ENCODE measurements at regions not wholly inside any gene's neighbourhood (a gene's known extent, or its start where the extent isn't known, plus 50 kb on each side); places are given as distances from the start of the nearest gene placed in this dataset.
"Not testable (repeated sequence)": the region's sequence is repeated elsewhere in the genome, so short reads cannot be mapped to it uniquely, and the experiment has no call there.

DNA sequence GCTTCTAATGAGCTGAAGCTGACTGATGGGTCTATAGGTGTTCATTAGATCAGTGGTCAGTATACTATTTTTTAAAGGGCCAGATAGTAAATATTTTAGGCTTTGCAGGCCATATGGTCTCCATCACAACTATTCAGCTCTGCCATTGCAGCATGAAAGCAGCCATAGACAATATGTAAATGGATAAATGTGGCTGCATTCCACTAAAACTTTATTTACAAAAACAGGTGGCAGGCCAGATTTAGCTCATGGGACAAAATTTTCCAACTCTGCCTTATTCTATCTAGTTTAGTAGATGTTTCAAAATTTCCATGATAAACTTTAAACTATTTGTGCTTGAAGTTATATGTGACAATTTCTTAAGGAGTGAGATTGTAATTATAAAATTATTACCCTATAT is 339.3 kb downstream of the ABCC12 start (continued):
- TF ChIP-seq SMAD9 (CRISPR knock-in tag; IDR thresholded peaks at IDR 0.05) (no peak), NR1H2 (CRISPR knock-in tag; IDR thresholded peaks at IDR 0.05; ENCODE audit: borderline replicate concordance, low read depth) (no peak), ZNF337 (CRISPR knock-in tag; IDR thresholded peaks at IDR 0.05; ENCODE audit: borderline replicate concordance, low read depth) (no peak), SNRNP70 (IDR thresholded peaks at IDR 0.05; ENCODE audit: low read depth, low read length) (no peak), ZC3H4 (CRISPR knock-in tag; IDR thresholded peaks at IDR 0.05; ENCODE audit: borderline replicate concordance) (no peak)
- TF ChIP-seq, protein P1, sequence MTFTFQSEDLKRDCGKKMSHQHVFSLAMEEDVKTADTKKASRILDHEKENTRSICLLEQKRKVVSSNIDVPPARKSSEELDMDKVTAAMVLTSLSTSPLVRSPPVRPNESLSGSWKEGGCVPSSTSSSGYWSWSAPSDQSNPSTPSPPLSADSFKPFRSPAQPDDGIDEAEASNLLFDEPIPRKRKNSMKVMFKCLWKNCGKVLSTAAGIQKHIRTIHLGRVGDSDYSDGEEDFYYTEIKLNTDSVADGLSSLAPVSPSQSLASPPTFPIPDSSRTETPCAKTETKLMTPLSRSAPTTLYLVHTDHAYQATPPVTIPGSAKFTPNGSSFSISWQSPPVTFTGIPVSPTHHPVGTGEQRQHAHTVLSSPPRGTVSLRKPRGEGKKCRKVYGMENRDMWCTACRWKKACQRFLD (CRISPR knock-in tag; IDR thresholded peaks at IDR 0.05; ENCODE audit: borderline replicate concordance), result no peak

DNA sequence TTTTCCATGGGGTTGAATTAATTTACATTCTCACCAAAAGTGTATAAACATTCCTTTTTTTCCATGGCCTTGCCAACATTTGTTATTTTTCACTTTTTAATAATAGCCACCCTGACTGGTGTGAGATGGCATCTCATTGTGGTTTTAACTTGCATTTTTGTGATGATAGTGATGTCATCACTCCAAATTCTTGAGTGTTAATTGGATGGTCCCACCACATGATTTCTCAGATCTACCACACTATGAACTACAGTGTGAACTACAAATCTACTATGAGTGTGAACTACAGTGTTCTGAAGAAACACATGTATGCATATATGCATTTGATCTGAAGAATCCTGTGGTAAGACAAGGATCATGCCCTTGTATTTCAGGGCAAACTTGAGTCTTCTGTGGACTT is 340.1 kb downstream of the ABCC12 start:
- no peak overlapping the region for H3K4me3 ChIP-seq (replicated peaks in 1 of 3; ENCODE audit: insufficient read depth in 1 of 3, low read depth in 2 of 3, low read length in 3 of 3)
- ChIA-PET POLR2A (no interaction called here), CTCF (ENCODE audit: low intra/inter-chr PET ratio, low total read pairs) (no interaction called here)
- ATAC-seq (no peak), DNase-seq (ENCODE audit: low spot score) (no peak), FAIRE-seq (no peak)
- H2AFZ ChIP-seq (ENCODE audit: low read length), result no peak overlapping the region
- BruUV-seq (replicated peaks), result no TSS peak
- in situ Hi-C loops (cut with HindIII; ENCODE audit: extremely low pct_ligation_motif_present, low pct_unique_long_range_greater_than_20kb), result no loop called here
- intact Hi-C loops (cut with micrococcal nuclease; ENCODE audit: unreplicated experiment), result no loop called here
- peak; percentile 74 for TF ChIP-seq ATF7 (IDR thresholded peaks at IDR 0.05)
- no peak for TF ChIP-seq ATF7 (CRISPR knock-in tag; IDR thresholded peaks at IDR 0.05)
- TF ChIP-seq, protein P2, sequence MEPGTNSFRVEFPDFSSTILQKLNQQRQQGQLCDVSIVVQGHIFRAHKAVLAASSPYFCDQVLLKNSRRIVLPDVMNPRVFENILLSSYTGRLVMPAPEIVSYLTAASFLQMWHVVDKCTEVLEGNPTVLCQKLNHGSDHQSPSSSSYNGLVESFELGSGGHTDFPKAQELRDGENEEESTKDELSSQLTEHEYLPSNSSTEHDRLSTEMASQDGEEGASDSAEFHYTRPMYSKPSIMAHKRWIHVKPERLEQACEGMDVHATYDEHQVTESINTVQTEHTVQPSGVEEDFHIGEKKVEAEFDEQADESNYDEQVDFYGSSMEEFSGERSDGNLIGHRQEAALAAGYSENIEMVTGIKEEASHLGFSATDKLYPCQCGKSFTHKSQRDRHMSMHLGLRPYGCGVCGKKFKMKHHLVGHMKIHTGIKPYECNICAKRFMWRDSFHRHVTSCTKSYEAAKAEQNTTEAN (CRISPR knock-in tag; conservative IDR thresholded peaks at IDR 0.05), result no peak
- peak; percentile 81 for TF ChIP-seq CREB1 (IDR thresholded peaks at IDR 0.05)
- no peak for TF ChIP-seq CREB1 (CRISPR knock-in tag; IDR thresholded peaks at IDR 0.05)
- TF ChIP-seq ZNF451 (CRISPR knock-in tag; IDR thresholded peaks at IDR 0.05), result no peak
- no peaks in the 10 kb centered on the region for H3K27me3 ChIP-seq (ENCODE audit: control insufficient read depth in 1 of 2, insufficient read depth in 2 of 2, low read length in 2 of 2)
- H3K9ac ChIP-seq (ENCODE audit: insufficient read depth, low read depth, low read length), result no peak overlapping the region
- no peak overlapping the region for H3K27ac ChIP-seq (ENCODE audit: extremely low read length, insufficient read depth, low read length)
- no peak overlapping the region for H3K4me2 ChIP-seq (ENCODE audit: low read depth, low read length)
- no peaks in the 10 kb centered on the region for H3K9me3 ChIP-seq (ENCODE audit: low read length)
- no peaks in the 10 kb centered on the region for H4K20me1 ChIP-seq (ENCODE audit: insufficient read depth, low read length)
- no peaks in the 10 kb centered on the region for H3K36me3 ChIP-seq (replicated peaks in 1 of 2; ENCODE audit: control insufficient read depth in 1 of 2, insufficient read depth in 2 of 2, low read length in 2 of 2)
- no peaks in the 10 kb centered on the region for H3K4me1 ChIP-seq (ENCODE audit: insufficient read depth, low read length)
- H3K79me2 ChIP-seq (ENCODE audit: insufficient read depth, low read length), result no peaks in the 10 kb centered on the region

DNA sequence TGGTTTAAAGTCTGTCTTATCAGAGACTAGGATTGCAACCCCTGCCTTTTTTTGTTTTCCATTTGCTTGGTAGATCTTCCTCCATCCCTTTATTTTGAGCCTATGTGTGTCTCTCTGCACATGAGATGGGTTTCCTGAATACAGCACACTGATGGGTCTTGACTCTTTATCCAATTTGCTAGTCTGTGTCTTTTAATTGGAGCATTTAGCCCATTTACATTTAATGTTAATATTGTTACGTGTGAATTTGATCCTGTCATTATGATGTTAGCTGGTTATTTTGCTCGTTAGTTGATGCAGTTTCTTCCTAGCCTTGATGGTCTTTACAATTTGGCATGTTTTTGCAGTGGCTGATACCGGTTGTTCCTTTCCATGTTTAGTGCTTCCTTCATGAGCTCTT is 344.0 kb downstream of the ABCC12 start:
- WGBS (ENCODE audit: low lambda C conversion rate), result 0% methylated on average over 3 of the region's 3 CpGs
- BruUV-seq (replicated peaks); ATAC-seq; H4K20me1 ChIP-seq (ENCODE audit: insufficient read depth, low read length); intact Hi-C loops (cut with micrococcal nuclease; ENCODE audit: unreplicated experiment); H3K4me1 ChIP-seq (ENCODE audit: insufficient read depth, low read length); DNase-seq (ENCODE audit: low spot score); H3K36me3 ChIP-seq (replicated peaks in 1 of 2; ENCODE audit: control insufficient read depth in 1 of 2, insufficient read depth in 2 of 2, low read length in 2 of 2); H2AFZ ChIP-seq (ENCODE audit: low read length); CTCF ChIA-PET (ENCODE audit: low intra/inter-chr PET ratio, low total read pairs); in situ Hi-C loops (cut with HindIII; ENCODE audit: extremely low pct_ligation_motif_present, low pct_unique_long_range_greater_than_20kb); POLR2A ChIA-PET; H3K27me3 ChIP-seq (ENCODE audit: control insufficient read depth in 1 of 2, insufficient read depth in 2 of 2, low read length in 2 of 2); H3K79me2 ChIP-seq (ENCODE audit: insufficient read depth, low read length); H3K9ac ChIP-seq (ENCODE audit: insufficient read depth, low read depth, low read length); FAIRE-seq; H3K9me3 ChIP-seq (ENCODE audit: low read length); H3K27ac ChIP-seq (ENCODE audit: extremely low read length, insufficient read depth, low read length); H3K4me2 ChIP-seq (ENCODE audit: low read depth, low read length); H3K4me3 ChIP-seq (replicated peaks in 1 of 3; ENCODE audit: insufficient read depth in 1 of 3, low read depth in 2 of 3, low read length in 3 of 3): not testable (repeated sequence)
